Gastrocnemius medialis (tissue), 4 donors: ENCODE measurements at regions not wholly inside any gene's neighbourhood (a gene's known extent, or its start where the extent isn't known, plus 50 kb on each side); places are given as distances from the start of the nearest gene placed in this dataset.

ENCODE experiments used
- CTCF ChIP-seq, 5 experiments: fragments of 450-650 bp in 3 of 5; fragments of 200-600 bp in 2 of 5; sonication (generic) in 2 of 5; IDR thresholded peaks in 4 of 5; conservative IDR thresholded peaks in 1 of 5; 1 replicate in 4 of 5; 2 replicates in 1 of 5; pipeline ENCODE4 v1.5.1; 2016 to 2019; ENCODE audit warnings: antibody characterized with exemption in 5 of 5, mild to moderate bottlenecking in 3 of 5, moderate library complexity in 3 of 5
- POLR2A ChIP-seq, 2 donors: fragments of 450-650 bp; IDR thresholded peaks; one replicate each; pipeline ENCODE4 v1.6.1; 2017; ENCODE audit warnings: antibody characterized with exemption in 2 of 2, mild to moderate bottlenecking in 2 of 2, moderate library complexity in 2 of 2

GRCh38 chr11:36868380-36868779, 270.3 kb upstream of the RAG2 start:
- no peak for TF ChIP-seq POLR2A (IDR thresholded peaks at IDR 0.05)
- no peak for TF ChIP-seq CTCF (IDR thresholded peaks at IDR 0.05 in 4 of 5, conservative IDR thresholded peaks at IDR 0.05 in 1 of 5)
